Spleen (tissue), 11 donors: ENCODE measurements at regions not wholly inside any gene's neighbourhood (a gene's known extent, or its start where the extent isn't known, plus 50 kb on each side); places are given as distances from the start of the nearest gene placed in this dataset.

Experiments used
- DNase-seq: peaks from one replicate; pipeline ENCODE4 v3.0.0-alpha.2; 2020
- H3K27ac ChIP-seq, 8 donors: fragments of 200-600 bp; sonication (generic) in 7 of 8; 1 replicate in 4 of 8; 2 replicates in 4 of 8; pipeline versions ENCODE4 v1.5.0 to v1.8.0; 2016 to 2021; ENCODE audit warnings: inconsistent platforms in 4 of 8, mild to moderate bottlenecking in 4 of 8, moderate library complexity in 1 of 8
- H3K27me3 ChIP-seq, 7 donors: fragments of 200-600 bp; sonication (generic) in 6 of 7; replicated peaks in 1 of 7; 1 replicate in 4 of 7; 2 replicates in 3 of 7; pipeline versions ENCODE4 v1.5.0 to v1.8.0; 2016 to 2021; ENCODE audit warnings: inconsistent platforms in 3 of 7, mild to moderate bottlenecking in 1 of 7
- H3K36me3 ChIP-seq, 6 donors: fragments of 200-600 bp; sonication (generic) in 5 of 6; 1 replicate in 4 of 6; 2 replicates in 2 of 6; pipeline versions ENCODE4 v1.5.0 to v1.8.0; 2016 to 2021; ENCODE audit warnings: inconsistent platforms in 2 of 6
- H3K4me1 ChIP-seq, 6 donors: fragments of 200-600 bp; sonication (generic) in 5 of 6; 1 replicate in 3 of 6; 2 replicates in 3 of 6; pipeline versions ENCODE4 v1.5.0 to v1.8.0; 2016 to 2021; ENCODE audit warnings: inconsistent platforms in 3 of 6
- H3K4me3 ChIP-seq, 8 donors: fragments of 200-600 bp; sonication (generic) in 7 of 8; 1 replicate in 4 of 8; 2 replicates in 4 of 8; pipeline versions ENCODE4 v1.5.0 to v1.8.0; 2016 to 2021; ENCODE audit warnings: inconsistent platforms in 4 of 8, mild to moderate bottlenecking in 4 of 8, moderate library complexity in 2 of 8
- H3K9me3 ChIP-seq, 8 donors: fragments of 200-600 bp; sonication (generic) in 7 of 8; 1 replicate in 4 of 8; 2 replicates in 4 of 8; pipeline versions ENCODE4 v1.5.0 to v1.8.0; 2016 to 2021; ENCODE audit warnings: inconsistent platforms in 4 of 8
- CTCF ChIP-seq, 11 experiments: fragments of 200-600 bp in 7 of 11; fragments of 450-650 bp in 4 of 11; sonication (generic) in 4 of 11; IDR thresholded peaks in 8 of 11; conservative IDR thresholded peaks in 3 of 11; 1 replicate in 7 of 11; 2 replicates in 4 of 11; pipeline versions ENCODE4 v1.4.0 to v1.8.0; 2016 to 2021; ENCODE audit warnings: antibody characterized with exemption in 11 of 11, inconsistent platforms in 4 of 11, mild to moderate bottlenecking in 1 of 11
- POLR2A ChIP-seq, 3 donors: fragments of 450-650 bp; IDR thresholded peaks; one replicate each; pipeline ENCODE4 v1.5.1; 2017; ENCODE audit warnings: antibody characterized with exemption in 3 of 3, mild to moderate bottlenecking in 1 of 3
- POLR2AphosphoS5 ChIP-seq, 3 donors: sonication (generic); formaldehyde crosslinking; IDR thresholded peaks; one replicate each; pipeline ENCODE4 v1.5.1; 2017; ENCODE audit warnings: antibody characterized with exemption in 3 of 3
- WGBS, 5 donors: extraction: QIAGEN DNeasy Blood & Tissue Kit in 3 of 5; methylation state at CpG; one replicate each; pipeline versions ENCODE4 v1.1.5 to v1.1.7; 2013 to 2018; 5-methylcytosine and 5-hydroxymethylcytosine counted together
- intact Hi-C: fragments of 100-400 bp; cut with DNase I; formaldehyde crosslinking; loops from one replicate; pipeline ENCODE4 v1.15.0; 2023; ENCODE audit warnings: low total_unique reads
- donor health status: healthy with polysubstance abuse.
- donor health status: DM: no; HTN: no; CAD: no; lungs with moderate emphysema.
- donor health status: DM: no; HTN: no; CAD: no.
- donor health status: Bipolar disorder and iron deficiency.
- donor health status: healthy.
- donor health status: DM: no; HTN: no; CAD: no.
- donor health status: DM: yes; HTN: yes; CAD: no.

- Histone ChIP-seq H3K36me3 (no peaks in the 10 kb centered on the region), H3K4me3 (peak overlapping the region in 2 of 8 donors; percentile 11 to 44), H3K4me1 (peaks cover 0 to 15% (median 8%) of the 10 kb centered on the region in 6 donors), H3K9me3 (no peaks in the 10 kb centered on the region), H3K27ac (no peak overlapping the region), H3K27me3 (peaks cover 0 to 63% (median 38%) of the 10 kb centered on the region in 7 donors)
- peak; percentile 77 for DNase-seq
- intact Hi-C loops, result no loop called here
- 1 to 7% (median 3%) methylated on average over 24 to 31 of the region's 31 CpGs for WGBS, 5 donors
- peak in 1 of 3 donors; percentile 21 for TF ChIP-seq POLR2AphosphoS5 (IDR thresholded peaks at IDR 0.05)
- peak in 9 of 11 experiments; percentile 21 to 67 (median 54) for TF ChIP-seq CTCF (IDR thresholded peaks at IDR 0.05 in 8 of 11, conservative IDR thresholded peaks at IDR 0.05 in 3 of 11)
- no peak for TF ChIP-seq POLR2A (IDR thresholded peaks at IDR 0.05)
Measured at GRCh38 chr1:209207701-209208286, 375.7 kb upstream of the CAMK1G start.

GRCh38 chr1:209208648-209209047 lies 374.9 kb upstream of the CAMK1G start:
- intact Hi-C loops, result no loop called here
- H3K4me1 ChIP-seq, result peaks cover 0 to 15% (median 8%) of the 10 kb centered on the region in 6 donors
- no peaks in the 10 kb centered on the region for H3K9me3 ChIP-seq
- no peak for DNase-seq
- H3K27me3 ChIP-seq, result peaks cover 0 to 70% (median 40%) of the 10 kb centered on the region in 7 donors
- H3K36me3 ChIP-seq, result no peaks in the 10 kb centered on the region
- no peak overlapping the region for H3K4me3 ChIP-seq
- WGBS, 5 donors, result 63 to 91% (median 82%) methylated on average over 1 of the region's 1 CpG
- TF ChIP-seq POLR2AphosphoS5 (IDR thresholded peaks at IDR 0.05) (no peak), CTCF (IDR thresholded peaks at IDR 0.05 in 8 of 11, conservative IDR thresholded peaks at IDR 0.05 in 3 of 11) (no peak), POLR2A (IDR thresholded peaks at IDR 0.05) (no peak)
- H3K27ac ChIP-seq, result no peak overlapping the region

- DNase-seq, result no peak
- TF ChIP-seq POLR2AphosphoS5 (IDR thresholded peaks at IDR 0.05) (no peak), POLR2A (IDR thresholded peaks at IDR 0.05) (no peak), CTCF (IDR thresholded peaks at IDR 0.05 in 8 of 11, conservative IDR thresholded peaks at IDR 0.05 in 3 of 11) (no peak)
- no peak overlapping the region for H3K27ac ChIP-seq
- 63 to 79% (median 67%) methylated on average over 3 of the region's 3 CpGs for WGBS, 5 donors
- peaks cover 0 to 57% (median 26%) of the 10 kb centered on the region in 7 donors for H3K27me3 ChIP-seq
- no peaks in the 10 kb centered on the region for H3K4me1 ChIP-seq
- intact Hi-C loops, result no loop called here
- peaks cover 0 to 15% (median 3%) of the 10 kb centered on the region in 8 donors for H3K9me3 ChIP-seq
- H3K36me3 ChIP-seq, result no peaks in the 10 kb centered on the region
- H3K4me3 ChIP-seq, result no peak overlapping the region
Measured at GRCh38 chr1:209213989-209214388, 369.5 kb upstream of the CAMK1G start.

GRCh38 chr1:209215826-209216225 lies 367.7 kb upstream of the CAMK1G start:
- DNase-seq, result no peak
- H3K4me1 ChIP-seq, result no peaks in the 10 kb centered on the region
- peaks cover 0 to 15% (median 3%) of the 10 kb centered on the region in 8 donors for H3K9me3 ChIP-seq
- no peaks in the 10 kb centered on the region for H3K36me3 ChIP-seq
- no peak overlapping the region for H3K27ac ChIP-seq
- TF ChIP-seq POLR2AphosphoS5 (IDR thresholded peaks at IDR 0.05) (no peak), POLR2A (IDR thresholded peaks at IDR 0.05) (no peak), CTCF (IDR thresholded peaks at IDR 0.05 in 8 of 11, conservative IDR thresholded peaks at IDR 0.05 in 3 of 11) (no peak)
- H3K4me3 ChIP-seq, result no peak overlapping the region
- peaks cover 0 to 51% (median 9%) of the 10 kb centered on the region in 7 donors for H3K27me3 ChIP-seq
- intact Hi-C loops, result no loop called here
